Panc1 (cell line): ENCODE measurements at regions not wholly inside any gene's neighbourhood (a gene's known extent, or its start where the extent isn't known, plus 50 kb on each side); places are given as distances from the start of the nearest gene placed in this dataset.

Experiments
- ATAC-seq: fragments of 200-7000 bp; cut with Tn5 transposase; 2 replicates; pipeline ENCODE4 v1.9.1; 2020; ENCODE audit warnings: mild to moderate bottlenecking, moderate library complexity
- BruUV-seq: library from RNA; stranded (reverse); fragments of 400-500 nt; replicated peaks from 2 replicates; lab custom pipeline; 2021; lab: Mats Ljungman, UMichigan
- CTCF ChIA-PET: fragments of 300-600 bp; sonication (Branson Sonifier 250); formaldehyde crosslinking; loops from one replicate; lab custom pipeline; 2022; ENCODE audit warnings: antibody characterized with exemption; lab: Charles Lee
- POLR2A ChIA-PET: fragments of 300-600 bp; sonication (Branson Sonifier 250); formaldehyde crosslinking; loops from one replicate; lab custom pipeline; 2022; ENCODE audit warnings: antibody characterized with exemption; lab: Charles Lee
- DNase-seq: peaks from one replicate; pipeline ENCODE4 v3.0.0-alpha.2; 2010; ENCODE audit warnings: low read depth, low spot score
- H3K27ac ChIP-seq: 2 replicates; pipeline ENCODE4 v1.5.1; 2011; ENCODE audit warnings: mild to moderate bottlenecking, low read length, inconsistent platforms
- H3K27me3 ChIP-seq: fragments of 200-500 bp; sonication (Bioruptor generic); 2 replicates; pipeline ENCODE4 v1.6.0; 2014; ENCODE audit warnings: low read length, inconsistent platforms; ENCODE audit not compliant: control insufficient read depth, insufficient read depth
- H3K36me3 ChIP-seq: fragments of 200-500 bp; sonication (Bioruptor generic); 2 replicates; pipeline ENCODE4 v1.5.1; 2014; ENCODE audit warnings: inconsistent platforms, mild to moderate bottlenecking, low read length, moderate library complexity; ENCODE audit not compliant: control insufficient read depth, insufficient read depth
- H3K4me1 ChIP-seq: 2 replicates; pipeline ENCODE4 v1.5.1; 2011; ENCODE audit warnings: inconsistent platforms, mild to moderate bottlenecking, low read length, moderate library complexity; ENCODE audit not compliant: control insufficient read depth, insufficient read depth
- H3K4me3 ChIP-seq, 2 experiments: 2 replicates each; pipeline ENCODE4 v1.5.1; 2011 to 2012; ENCODE audit warnings: low read depth in 2 of 2, low read length in 2 of 2, mild to moderate bottlenecking in 2 of 2, inconsistent platforms in 1 of 2, moderate library complexity in 1 of 2
- H3K9me3 ChIP-seq: fragments of 200-500 bp; sonication (Bioruptor generic); 2 replicates; pipeline ENCODE4 v1.5.1; 2014; ENCODE audit warnings: low read depth, mild to moderate bottlenecking, inconsistent platforms, low read length, moderate library complexity; ENCODE audit not compliant: control insufficient read depth, insufficient read depth
- POLR2AphosphoS5 ChIP-seq: IDR thresholded peaks from 2 replicates; pipeline ENCODE4 v1.6.1; 2012; ENCODE audit warnings: mild to moderate bottlenecking, low read depth, low read length, moderate library complexity
- SIN3A ChIP-seq: IDR thresholded peaks from 2 replicates; pipeline ENCODE4 v1.6.1; 2012; ENCODE audit warnings: low read depth, mild to moderate bottlenecking, low read length, moderate library complexity, borderline replicate concordance; ENCODE audit not compliant: insufficient read depth
- TCF7L2 ChIP-seq: IDR thresholded peaks from 2 replicates; pipeline ENCODE4 v1.6.1; 2011; ENCODE audit warnings: mild to moderate bottlenecking, low read depth, low read length, inconsistent platforms
- in situ Hi-C: cut with HindIII; loops from 2 replicates; pipeline ENCODE4 v1.10.0; 2016; ENCODE audit warnings: low sequenced_read_pairs, low pct_unique_long_range_greater_than_20kb
- intact Hi-C: fragments of 100-400 bp; cut with micrococcal nuclease; formaldehyde crosslinking; loops from one replicate; pipeline ENCODE4 v1.10.0; 2022; ENCODE audit not compliant: unreplicated experiment
- TF ChIP-seq, protein P1 (sequence below), 2 experiments: IDR thresholded peaks; 2 replicates each; pipeline ENCODE4 v1.6.1; 2011 to 2012; ENCODE audit warnings: low read depth in 2 of 2, control low read depth in 1 of 2, low read length in 1 of 2, mild to moderate bottlenecking in 1 of 2, moderate library complexity in 1 of 2; ENCODE audit not compliant: insufficient read depth in 1 of 2
- TF ChIP-seq, protein P2 (sequence below): fragments of 450-650 bp; IDR thresholded peaks from 2 replicates; pipeline ENCODE4 v1.5.1; 2017; ENCODE audit warnings: mild to moderate bottlenecking

DNA sequence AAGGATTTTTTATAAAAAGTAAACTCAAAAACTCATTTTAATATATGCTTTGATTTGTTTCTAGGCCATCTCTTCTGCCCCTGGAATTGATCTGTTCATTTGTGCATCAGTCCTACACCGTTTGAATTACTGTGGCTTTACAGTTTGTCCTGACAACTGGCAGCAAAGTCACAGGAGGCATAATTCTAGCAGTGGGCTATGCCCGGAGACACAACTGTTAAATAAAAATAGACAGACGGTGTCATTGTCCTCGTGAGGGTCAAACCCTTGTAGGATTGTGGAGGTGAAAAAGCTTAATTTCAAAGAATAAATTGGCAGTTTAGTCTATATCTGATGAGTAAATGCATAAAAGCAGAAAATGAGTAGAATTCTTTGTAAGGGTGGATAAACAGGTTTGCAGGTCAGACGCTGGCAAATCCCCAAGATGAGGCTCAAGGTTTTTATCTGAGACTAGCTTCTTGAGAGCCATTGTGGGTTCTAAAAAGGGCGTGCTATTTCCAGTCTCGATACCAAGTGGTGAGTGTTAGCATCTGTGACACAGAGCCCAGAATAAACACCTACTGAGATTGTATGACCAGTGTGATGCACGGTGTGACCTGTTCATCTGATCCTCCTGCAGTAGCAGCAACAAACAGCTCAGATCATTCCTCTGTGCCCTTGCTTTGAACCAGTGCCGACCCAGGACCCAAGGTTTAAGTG is 51.5 kb upstream of the SLCO3A1 start:
- Histone ChIP-seq H3K27ac (no peak overlapping the region), H3K9me3 (no peaks in the 10 kb centered on the region), H3K36me3 (no peaks in the 10 kb centered on the region), H3K4me1 (no peaks in the 10 kb centered on the region), H3K27me3 (peaks cover 2% of the 10 kb centered on the region; the same call in 1 of the 2 replicates), H3K4me3 (no peak overlapping the region)
- intact Hi-C loops: no loop called here
- in situ Hi-C loops: no loop called here
- POLR2A ChIA-PET: interaction anchor here (0.5 kb wide), 1 partner anchor 775 kb away, joined by 3 read pairs; no protein-coding TSS in a partner anchor
- ATAC-seq (no peak), DNase-seq (no peak)
- no peak for TF ChIP-seq TCF7L2
- TF ChIP-seq, protein P1, sequence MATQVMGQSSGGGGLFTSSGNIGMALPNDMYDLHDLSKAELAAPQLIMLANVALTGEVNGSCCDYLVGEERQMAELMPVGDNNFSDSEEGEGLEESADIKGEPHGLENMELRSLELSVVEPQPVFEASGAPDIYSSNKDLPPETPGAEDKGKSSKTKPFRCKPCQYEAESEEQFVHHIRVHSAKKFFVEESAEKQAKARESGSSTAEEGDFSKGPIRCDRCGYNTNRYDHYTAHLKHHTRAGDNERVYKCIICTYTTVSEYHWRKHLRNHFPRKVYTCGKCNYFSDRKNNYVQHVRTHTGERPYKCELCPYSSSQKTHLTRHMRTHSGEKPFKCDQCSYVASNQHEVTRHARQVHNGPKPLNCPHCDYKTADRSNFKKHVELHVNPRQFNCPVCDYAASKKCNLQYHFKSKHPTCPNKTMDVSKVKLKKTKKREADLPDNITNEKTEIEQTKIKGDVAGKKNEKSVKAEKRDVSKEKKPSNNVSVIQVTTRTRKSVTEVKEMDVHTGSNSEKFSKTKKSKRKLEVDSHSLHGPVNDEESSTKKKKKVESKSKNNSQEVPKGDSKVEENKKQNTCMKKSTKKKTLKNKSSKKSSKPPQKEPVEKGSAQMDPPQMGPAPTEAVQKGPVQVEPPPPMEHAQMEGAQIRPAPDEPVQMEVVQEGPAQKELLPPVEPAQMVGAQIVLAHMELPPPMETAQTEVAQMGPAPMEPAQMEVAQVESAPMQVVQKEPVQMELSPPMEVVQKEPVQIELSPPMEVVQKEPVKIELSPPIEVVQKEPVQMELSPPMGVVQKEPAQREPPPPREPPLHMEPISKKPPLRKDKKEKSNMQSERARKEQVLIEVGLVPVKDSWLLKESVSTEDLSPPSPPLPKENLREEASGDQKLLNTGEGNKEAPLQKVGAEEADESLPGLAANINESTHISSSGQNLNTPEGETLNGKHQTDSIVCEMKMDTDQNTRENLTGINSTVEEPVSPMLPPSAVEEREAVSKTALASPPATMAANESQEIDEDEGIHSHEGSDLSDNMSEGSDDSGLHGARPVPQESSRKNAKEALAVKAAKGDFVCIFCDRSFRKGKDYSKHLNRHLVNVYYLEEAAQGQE (IDR thresholded peaks at IDR 0.05; ENCODE audit: insufficient read depth in 1 of 2, low read depth in 2 of 2, low read length in 1 of 2): no peak
- no peak for TF ChIP-seq POLR2AphosphoS5
- TF ChIP-seq, protein P2, sequence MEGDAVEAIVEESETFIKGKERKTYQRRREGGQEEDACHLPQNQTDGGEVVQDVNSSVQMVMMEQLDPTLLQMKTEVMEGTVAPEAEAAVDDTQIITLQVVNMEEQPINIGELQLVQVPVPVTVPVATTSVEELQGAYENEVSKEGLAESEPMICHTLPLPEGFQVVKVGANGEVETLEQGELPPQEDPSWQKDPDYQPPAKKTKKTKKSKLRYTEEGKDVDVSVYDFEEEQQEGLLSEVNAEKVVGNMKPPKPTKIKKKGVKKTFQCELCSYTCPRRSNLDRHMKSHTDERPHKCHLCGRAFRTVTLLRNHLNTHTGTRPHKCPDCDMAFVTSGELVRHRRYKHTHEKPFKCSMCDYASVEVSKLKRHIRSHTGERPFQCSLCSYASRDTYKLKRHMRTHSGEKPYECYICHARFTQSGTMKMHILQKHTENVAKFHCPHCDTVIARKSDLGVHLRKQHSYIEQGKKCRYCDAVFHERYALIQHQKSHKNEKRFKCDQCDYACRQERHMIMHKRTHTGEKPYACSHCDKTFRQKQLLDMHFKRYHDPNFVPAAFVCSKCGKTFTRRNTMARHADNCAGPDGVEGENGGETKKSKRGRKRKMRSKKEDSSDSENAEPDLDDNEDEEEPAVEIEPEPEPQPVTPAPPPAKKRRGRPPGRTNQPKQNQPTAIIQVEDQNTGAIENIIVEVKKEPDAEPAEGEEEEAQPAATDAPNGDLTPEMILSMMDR: no peak
- TF ChIP-seq SIN3A: no peak
- BruUV-seq: no TSS peak
- CTCF ChIA-PET: no interaction called here

DNA sequence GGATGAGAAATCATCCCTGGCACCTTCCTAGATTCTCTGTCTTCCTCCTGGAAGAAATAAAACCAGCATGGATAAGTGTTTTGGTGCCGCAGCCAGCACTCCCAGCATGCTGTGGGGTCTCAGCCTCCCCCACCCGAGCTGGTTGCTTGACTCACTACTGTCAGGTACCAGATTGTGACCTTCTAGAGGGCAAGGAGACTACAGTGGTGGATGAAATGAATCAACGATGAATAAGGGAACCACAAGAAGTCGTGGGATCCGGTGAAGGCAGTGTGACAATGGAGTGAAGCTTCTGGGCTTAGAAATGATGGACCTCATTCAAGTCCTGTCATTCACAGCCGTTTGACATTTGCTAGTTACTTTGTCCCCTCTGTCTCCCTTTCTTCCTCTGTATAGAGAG is 50.2 kb upstream of the SLCO3A1 start:
- intact Hi-C loops: no loop called here
- no TSS peak for BruUV-seq
- no peaks in the 10 kb centered on the region for H3K4me1 ChIP-seq
- no peak for TF ChIP-seq SIN3A
- no peak for TF ChIP-seq POLR2AphosphoS5
- TF ChIP-seq, protein P1 (IDR thresholded peaks at IDR 0.05; ENCODE audit: insufficient read depth in 1 of 2, low read depth in 2 of 2, low read length in 1 of 2): no peak
- no peak for TF ChIP-seq TCF7L2
- TF ChIP-seq, protein P2: no peak
- in situ Hi-C loops: no loop called here
- DNase-seq: no peak
- ATAC-seq: no peak
- H3K27ac ChIP-seq: no peak overlapping the region
- ChIA-PET POLR2A (no interaction called here), CTCF (no interaction called here)
- no peak overlapping the region for H3K4me3 ChIP-seq
- peaks cover 2% of the 10 kb centered on the region; the same call in 1 of the 2 replicates for H3K27me3 ChIP-seq
- H3K36me3 ChIP-seq: no peaks in the 10 kb centered on the region
- no peaks in the 10 kb centered on the region for H3K9me3 ChIP-seq
